Neural progenitor cell (in vitro differentiated cells): ENCODE measurements at regions not wholly inside any gene's neighbourhood (a gene's known extent, or its start where the extent isn't known, plus 50 kb on each side); places are given as distances from the start of the nearest gene placed in this dataset.

Source experiments
- DNase-seq: peaks from one replicate; pipeline ENCODE4 v3.0.0-alpha.2; 2016; ENCODE audit warnings: low spot score
- H2AFZ ChIP-seq: fragments of 200-600 bp; sonication (generic); replicated peaks from 2 replicates; pipeline ENCODE4 v1.6.1; 2016; ENCODE audit warnings: antibody characterized with exemption
- H3F3A ChIP-seq: fragments of 200-600 bp; sonication (generic); 2 replicates; pipeline ENCODE4 v1.6.1; 2016; ENCODE audit warnings: antibody characterized with exemption, low read depth
- H3K27ac ChIP-seq: fragments of 200-600 bp; sonication (generic); 2 replicates; pipeline ENCODE4 v1.5.1; 2016; ENCODE audit warnings: mild to moderate bottlenecking
- H3K27me3 ChIP-seq: fragments of 200-600 bp; sonication (generic); 2 replicates; pipeline ENCODE4 v1.6.1; 2016; ENCODE audit warnings: mild to moderate bottlenecking, moderate library complexity
- H3K36me3 ChIP-seq: fragments of 200-600 bp; sonication (generic); 2 replicates; pipeline ENCODE4 v1.5.1; 2016
- H3K4me1 ChIP-seq: fragments of 200-600 bp; sonication (generic); 2 replicates; pipeline ENCODE4 v1.6.1; 2016; ENCODE audit warnings: mixed run types
- H3K4me2 ChIP-seq: fragments of 200-600 bp; sonication (generic); 2 replicates; pipeline ENCODE4 v1.6.1; 2016
- H3K4me3 ChIP-seq: fragments of 200-600 bp; sonication (generic); 2 replicates; pipeline ENCODE4 v1.5.1; 2016
- H3K79me2 ChIP-seq: fragments of 200-600 bp; sonication (generic); 2 replicates; pipeline ENCODE4 v1.6.1; 2016; ENCODE audit warnings: low read depth
- H3K9ac ChIP-seq: fragments of 200-600 bp; sonication (generic); 2 replicates; pipeline ENCODE4 v1.6.1; 2016
- H3K9me3 ChIP-seq: fragments of 200-600 bp; sonication (generic); 2 replicates; pipeline ENCODE4 v1.5.1; 2016; ENCODE audit warnings: low read depth
- H4K20me1 ChIP-seq: fragments of 200-600 bp; sonication (generic); 2 replicates; pipeline ENCODE4 v1.6.1; 2016; ENCODE audit warnings: low read depth
- H3K27ac Mint-ChIP-seq: 3 replicates; pipeline ENCODE4 v1.8.0; 2021; ENCODE audit warnings: mixed read lengths
- H3K27me3 Mint-ChIP-seq: 2 replicates; pipeline ENCODE4 v1.8.0; 2022; ENCODE audit warnings: low read depth, mild to moderate bottlenecking, inconsistent platforms, moderate library complexity, mixed read lengths; ENCODE audit not compliant: insufficient read depth
- H3K36me3 Mint-ChIP-seq: 3 replicates; pipeline ENCODE4 v1.8.0; 2021; ENCODE audit warnings: mixed read lengths
- H3K4me1 Mint-ChIP-seq: 3 replicates; pipeline ENCODE4 v1.8.0; 2021; ENCODE audit warnings: mixed read lengths
- H3K4me3 Mint-ChIP-seq: 3 replicates; pipeline ENCODE4 v1.8.0; 2021; ENCODE audit warnings: mild to moderate bottlenecking, moderate library complexity, mixed read lengths
- H3K9me3 Mint-ChIP-seq: 3 replicates; pipeline ENCODE4 v1.8.0; 2020; ENCODE audit warnings: mixed read lengths
- CTCF ChIP-seq: fragments of 200-600 bp; sonication (generic); IDR thresholded peaks from 2 replicates; pipeline ENCODE4 v1.5.1; 2017; ENCODE audit warnings: antibody characterized with exemption, mild to moderate bottlenecking
- EZH2 ChIP-seq: fragments of 200-600 bp; sonication (generic); IDR thresholded peaks from 2 replicates; pipeline ENCODE4 v1.6.1; 2017; ENCODE audit warnings: antibody characterized with exemption, mild to moderate bottlenecking, moderate library complexity
- EZH2phosphoT487 ChIP-seq: fragments of 200-600 bp; sonication (generic); IDR thresholded peaks from 2 replicates; pipeline ENCODE4 v1.6.1; 2017; ENCODE audit warnings: antibody characterized with exemption

GRCh38 chrX:39704590-39704989 is 393.2 kb downstream of the BCOR start:
- Mint-ChIP-seq H3K27ac (no peak overlapping the region), H3K27me3 (peaks cover 2% of the 10 kb centered on the region), H3K9me3 (peaks cover 12% of the 10 kb centered on the region), H3K4me3 (no peak overlapping the region), H3K4me1 (no peaks in the 10 kb centered on the region), H3K36me3 (no peaks in the 10 kb centered on the region)
- no peak overlapping the region for H3K4me3 ChIP-seq
- no peak overlapping the region for H3K27ac ChIP-seq
- H3K27me3 ChIP-seq = no peaks in the 10 kb centered on the region
- no peak for DNase-seq
- H3K36me3 ChIP-seq = no peaks in the 10 kb centered on the region
- no peak overlapping the region for H3K9ac ChIP-seq
- no peaks in the 10 kb centered on the region for H4K20me1 ChIP-seq
- no peaks in the 10 kb centered on the region for H3K79me2 ChIP-seq
- no peak overlapping the region for H3K4me2 ChIP-seq
- no peaks in the 10 kb centered on the region for H3F3A ChIP-seq
- H3K9me3 ChIP-seq = no peaks in the 10 kb centered on the region
- H3K4me1 ChIP-seq = no peaks in the 10 kb centered on the region
- H2AFZ ChIP-seq = no peak overlapping the region
- TF ChIP-seq CTCF (no peak), EZH2phosphoT487 (no peak), EZH2 (no peak)

- peaks cover 9% of the 10 kb centered on the region for H3K9me3 Mint-ChIP-seq
- no peaks in the 10 kb centered on the region for H3K4me1 ChIP-seq
- no peaks in the 10 kb centered on the region for H3K4me1 Mint-ChIP-seq
- H3K27ac Mint-ChIP-seq = no peak overlapping the region
- H2AFZ ChIP-seq = no peak overlapping the region
- no peak overlapping the region for H3K9ac ChIP-seq
- TF ChIP-seq EZH2phosphoT487 = no peak
- peak; percentile 37 for TF ChIP-seq CTCF
- H3K9me3 ChIP-seq = no peaks in the 10 kb centered on the region
- DNase-seq = no peak
- H3K36me3 Mint-ChIP-seq = no peaks in the 10 kb centered on the region
- H3K4me2 ChIP-seq = no peak overlapping the region
- no peak overlapping the region for H3K4me3 ChIP-seq
- peaks cover 2% of the 10 kb centered on the region for H3K27me3 Mint-ChIP-seq
- no peaks in the 10 kb centered on the region for H3K36me3 ChIP-seq
- no peaks in the 10 kb centered on the region for H3K27me3 ChIP-seq
- H4K20me1 ChIP-seq = no peaks in the 10 kb centered on the region
- no peak overlapping the region for H3K4me3 Mint-ChIP-seq
- H3K79me2 ChIP-seq = no peaks in the 10 kb centered on the region
- no peaks in the 10 kb centered on the region for H3F3A ChIP-seq
- no peak overlapping the region for H3K27ac ChIP-seq
These were observed 392.5 kb downstream of the BCOR start for GRCh38 chrX:39705290-39705689.

GRCh38 chrX:39709364-39709763 is 388.4 kb downstream of the BCOR start:
- peaks cover 4% of the 10 kb centered on the region for H3K27me3 Mint-ChIP-seq
- H3K4me1 Mint-ChIP-seq = no peaks in the 10 kb centered on the region
- no peak for DNase-seq
- Histone ChIP-seq H2AFZ (no peak overlapping the region), H4K20me1 (no peaks in the 10 kb centered on the region), H3K4me3 (no peak overlapping the region), H3K4me2 (no peak overlapping the region), H3K27ac (no peak overlapping the region), H3F3A (no peaks in the 10 kb centered on the region), H3K27me3 (no peaks in the 10 kb centered on the region), H3K36me3 (no peaks in the 10 kb centered on the region), H3K79me2 (no peaks in the 10 kb centered on the region), H3K4me1 (no peaks in the 10 kb centered on the region), H3K9ac (no peak overlapping the region), H3K9me3 (no peaks in the 10 kb centered on the region)
- no peaks in the 10 kb centered on the region for H3K36me3 Mint-ChIP-seq
- no peak for TF ChIP-seq EZH2phosphoT487
- TF ChIP-seq EZH2 = no peak
- no peak for TF ChIP-seq CTCF
- H3K4me3 Mint-ChIP-seq = no peak overlapping the region
- H3K27ac Mint-ChIP-seq = no peak overlapping the region
- H3K9me3 Mint-ChIP-seq = peaks cover 10% of the 10 kb centered on the region

GRCh38 chrX:39709812-39710211 is 387.9 kb downstream of the BCOR start:
- Histone ChIP-seq H3K9me3 (no peaks in the 10 kb centered on the region), H3K4me2 (no peak overlapping the region), H3F3A (no peaks in the 10 kb centered on the region), H3K27me3 (no peaks in the 10 kb centered on the region), H3K36me3 (no peaks in the 10 kb centered on the region), H3K4me1 (no peaks in the 10 kb centered on the region), H4K20me1 (no peaks in the 10 kb centered on the region), H3K9ac (no peak overlapping the region), H2AFZ (no peak overlapping the region), H3K79me2 (no peaks in the 10 kb centered on the region), H3K4me3 (no peak overlapping the region), H3K27ac (no peak overlapping the region)
- peaks cover 5% of the 10 kb centered on the region for H3K27me3 Mint-ChIP-seq
- H3K4me3 Mint-ChIP-seq = no peak overlapping the region
- no peaks in the 10 kb centered on the region for H3K36me3 Mint-ChIP-seq
- no peaks in the 10 kb centered on the region for H3K4me1 Mint-ChIP-seq
- no peak overlapping the region for H3K27ac Mint-ChIP-seq
- TF ChIP-seq EZH2phosphoT487 (no peak), EZH2 (no peak), CTCF (no peak)
- peaks cover 10% of the 10 kb centered on the region for H3K9me3 Mint-ChIP-seq
- no peak for DNase-seq
